Tibial nerve (tissue), 4 donors: ENCODE measurements at regions not wholly inside any gene's neighbourhood (a gene's known extent, or its start where the extent isn't known, plus 50 kb on each side); places are given as distances from the start of the nearest gene placed in this dataset.

Experiments
- EP300 ChIP-seq, 2 donors: sonication (generic); formaldehyde crosslinking; IDR thresholded peaks; one replicate each; pipeline ENCODE4 v1.6.1; 2017; ENCODE audit warnings: antibody characterized with exemption in 2 of 2, mild to moderate bottlenecking in 1 of 2
- POLR2A ChIP-seq, 2 donors: fragments of 450-650 bp; IDR thresholded peaks; one replicate each; pipeline ENCODE4 v1.6.1; 2017; ENCODE audit warnings: antibody characterized with exemption in 2 of 2, mild to moderate bottlenecking in 2 of 2, moderate library complexity in 2 of 2
- TF ChIP-seq, protein P1 (sequence below), 5 experiments: fragments of 200-600 bp in 3 of 5; fragments of 450-650 bp in 2 of 5; sonication (generic) in 3 of 5; IDR thresholded peaks; one replicate each; pipeline ENCODE4 v1.5.1; 2016 to 2019; ENCODE audit warnings: antibody characterized with exemption in 5 of 5, mild to moderate bottlenecking in 3 of 5, moderate library complexity in 2 of 5

DNA sequence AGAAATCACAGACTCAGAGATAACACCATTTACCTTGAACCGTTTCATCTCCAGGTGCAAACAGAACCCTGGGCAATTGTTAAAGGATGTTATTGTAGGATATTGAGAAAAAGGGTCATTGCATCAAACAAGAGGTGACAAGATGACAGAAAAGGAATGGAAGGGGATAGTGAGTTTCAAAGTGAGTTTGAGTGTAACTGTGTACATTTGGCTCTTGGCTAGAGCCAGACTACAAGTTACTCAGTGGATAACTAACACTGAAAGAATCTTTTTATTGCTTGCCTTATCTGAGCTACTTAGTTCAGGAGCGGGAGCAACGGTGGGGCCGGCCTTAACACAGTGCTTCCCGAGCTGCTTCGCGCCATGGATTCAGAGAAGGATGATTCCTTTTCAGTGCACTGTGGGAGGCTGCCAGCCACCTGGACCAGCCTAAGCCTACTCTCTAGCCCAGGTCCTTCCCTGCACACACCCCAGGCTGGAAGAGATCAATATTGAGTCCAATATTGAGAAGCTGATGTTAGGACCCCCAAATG is 193.4 kb downstream of the ATPSCKMT start:
- TF ChIP-seq, protein P1, sequence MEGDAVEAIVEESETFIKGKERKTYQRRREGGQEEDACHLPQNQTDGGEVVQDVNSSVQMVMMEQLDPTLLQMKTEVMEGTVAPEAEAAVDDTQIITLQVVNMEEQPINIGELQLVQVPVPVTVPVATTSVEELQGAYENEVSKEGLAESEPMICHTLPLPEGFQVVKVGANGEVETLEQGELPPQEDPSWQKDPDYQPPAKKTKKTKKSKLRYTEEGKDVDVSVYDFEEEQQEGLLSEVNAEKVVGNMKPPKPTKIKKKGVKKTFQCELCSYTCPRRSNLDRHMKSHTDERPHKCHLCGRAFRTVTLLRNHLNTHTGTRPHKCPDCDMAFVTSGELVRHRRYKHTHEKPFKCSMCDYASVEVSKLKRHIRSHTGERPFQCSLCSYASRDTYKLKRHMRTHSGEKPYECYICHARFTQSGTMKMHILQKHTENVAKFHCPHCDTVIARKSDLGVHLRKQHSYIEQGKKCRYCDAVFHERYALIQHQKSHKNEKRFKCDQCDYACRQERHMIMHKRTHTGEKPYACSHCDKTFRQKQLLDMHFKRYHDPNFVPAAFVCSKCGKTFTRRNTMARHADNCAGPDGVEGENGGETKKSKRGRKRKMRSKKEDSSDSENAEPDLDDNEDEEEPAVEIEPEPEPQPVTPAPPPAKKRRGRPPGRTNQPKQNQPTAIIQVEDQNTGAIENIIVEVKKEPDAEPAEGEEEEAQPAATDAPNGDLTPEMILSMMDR (IDR thresholded peaks at IDR 0.05): no peak
- TF ChIP-seq POLR2A (IDR thresholded peaks at IDR 0.05) (no peak), EP300 (IDR thresholded peaks at IDR 0.05) (no peak)
